SIG-M5 treated with dmso at 0.1 percent for 504 hours (cell line): ENCODE measurements at regions not wholly inside any gene's neighbourhood (a gene's known extent, or its start where the extent isn't known, plus 50 kb on each side); places are given as distances from the start of the nearest gene placed in this dataset.
A peak's percentile ranks its signal among the peaks of the same experiment; 100 is the strongest.

Experiments
- DNase-seq: peaks from one replicate; lab custom pipeline; 2025; ENCODE audit not compliant: unreplicated experiment; lab: John Stamatoyannopoulos, UW

DNA sequence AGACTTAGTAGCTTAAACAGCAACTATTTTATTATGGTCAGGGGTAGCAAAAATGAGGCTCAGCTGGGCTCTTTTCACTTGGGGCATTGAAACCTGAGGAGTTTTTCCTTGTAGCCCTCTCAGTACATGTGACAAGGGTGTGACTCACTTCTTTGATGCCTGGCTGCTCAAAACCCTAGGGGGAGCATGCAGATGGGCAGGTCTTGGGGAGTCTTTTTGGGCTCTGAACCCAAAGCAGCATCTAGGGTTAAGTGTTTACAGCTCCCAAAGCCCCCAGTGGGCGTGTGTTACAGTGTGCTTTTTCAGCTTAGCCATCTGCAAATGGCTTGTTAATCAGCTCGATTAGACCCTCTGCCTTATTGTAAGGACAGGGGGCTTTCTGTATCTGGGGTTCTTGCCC lies 1752.7 kb downstream of the PCDH7 start:
- DNase-seq, result no peak

DNA sequence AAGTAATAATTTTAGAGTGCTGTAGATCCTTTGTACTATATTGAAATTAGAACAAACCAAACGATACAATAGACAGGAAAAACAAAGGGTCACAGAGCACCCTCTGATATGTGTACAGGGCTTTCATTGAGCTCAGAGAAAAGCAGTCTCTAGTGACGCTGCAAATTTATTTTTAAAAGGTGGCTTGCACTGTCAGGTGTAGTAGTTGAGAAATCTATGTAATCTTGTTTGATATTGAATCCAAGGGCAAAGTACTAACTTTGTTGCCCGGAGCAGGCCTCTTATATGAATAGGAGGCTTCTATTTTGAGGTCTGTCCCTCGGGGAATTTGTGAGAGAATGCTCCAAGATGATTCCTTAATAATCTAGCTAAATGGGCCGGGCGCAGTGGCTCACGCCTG lies 1755.5 kb downstream of the PCDH7 start:
- no peak for DNase-seq

DNA sequence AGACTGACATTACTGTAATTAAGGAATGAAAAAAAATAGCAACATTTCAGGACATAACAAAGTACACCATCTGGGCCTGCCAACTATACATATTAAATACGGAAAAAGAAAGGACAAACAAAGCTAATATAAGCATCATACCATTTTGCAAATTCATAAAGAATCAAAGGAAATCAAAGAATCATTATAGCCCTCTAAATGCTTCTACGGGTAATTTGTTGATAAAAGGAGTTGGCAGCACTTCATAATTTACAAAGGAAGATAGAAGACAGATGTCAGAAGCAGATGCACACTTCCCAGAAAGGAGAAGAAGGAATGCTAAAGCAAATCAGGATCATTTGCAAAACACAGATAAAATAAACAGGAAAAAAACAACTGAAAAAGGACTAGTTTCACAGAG lies 1757.3 kb downstream of the PCDH7 start:
- no peak for DNase-seq

DNA sequence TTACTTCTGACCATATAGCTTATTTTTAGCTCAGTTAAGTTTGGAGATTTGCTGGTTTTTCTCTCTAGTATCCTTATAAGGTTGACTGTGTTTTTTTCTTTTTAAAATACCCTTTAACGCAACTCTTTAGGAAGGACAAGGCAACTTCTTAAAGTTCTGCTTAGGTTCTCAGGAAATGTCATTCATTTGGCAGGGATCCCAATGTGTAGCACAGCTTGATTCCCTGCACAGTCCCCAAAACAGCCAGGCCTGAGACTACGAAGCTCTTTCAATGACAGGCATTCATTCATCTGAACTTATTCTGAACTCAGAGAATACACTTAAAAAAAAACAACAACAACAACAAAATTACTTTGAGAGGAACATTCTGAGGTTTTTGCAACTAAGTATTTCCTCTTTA lies 1765.8 kb downstream of the PCDH7 start:
- DNase-seq, result no peak

DNA sequence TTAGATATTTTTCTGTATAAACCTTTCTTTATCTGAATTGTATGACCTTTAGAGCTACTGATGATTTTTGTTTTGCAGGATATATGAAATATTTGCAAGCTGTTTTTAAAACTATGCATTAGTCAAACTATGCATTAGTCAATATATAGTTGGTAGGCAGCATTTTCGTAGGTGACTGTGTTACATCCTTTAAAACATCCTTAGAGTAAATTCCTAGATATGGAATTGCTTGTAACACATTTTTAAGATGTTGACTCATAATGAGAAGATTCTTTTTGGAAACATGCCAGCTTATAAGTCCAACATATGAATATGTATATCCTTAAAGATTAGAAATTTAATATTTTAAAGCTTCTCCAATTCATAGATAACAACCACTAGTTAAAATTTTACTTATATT lies 1768.5 kb downstream of the PCDH7 start:
- no peak for DNase-seq

DNA sequence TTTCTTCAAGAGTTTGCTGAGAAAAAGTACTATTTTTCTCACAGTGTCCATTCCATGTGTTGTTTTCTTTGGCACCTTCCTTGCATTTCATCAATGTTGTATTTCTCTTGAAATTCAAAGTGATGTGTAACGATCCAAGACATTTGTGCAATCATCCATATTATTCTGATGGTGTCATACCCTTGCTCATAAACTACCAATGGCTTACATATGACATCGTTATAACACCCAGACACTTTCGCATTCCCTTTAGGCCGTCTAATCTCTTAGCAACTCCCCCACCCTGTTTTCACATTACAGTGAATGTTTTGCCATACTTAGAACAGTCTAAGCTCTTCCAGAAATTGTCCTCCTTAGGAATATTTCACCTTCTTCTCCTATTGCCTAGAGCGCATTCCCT lies 1779.0 kb downstream of the PCDH7 start:
- no peak for DNase-seq

DNA sequence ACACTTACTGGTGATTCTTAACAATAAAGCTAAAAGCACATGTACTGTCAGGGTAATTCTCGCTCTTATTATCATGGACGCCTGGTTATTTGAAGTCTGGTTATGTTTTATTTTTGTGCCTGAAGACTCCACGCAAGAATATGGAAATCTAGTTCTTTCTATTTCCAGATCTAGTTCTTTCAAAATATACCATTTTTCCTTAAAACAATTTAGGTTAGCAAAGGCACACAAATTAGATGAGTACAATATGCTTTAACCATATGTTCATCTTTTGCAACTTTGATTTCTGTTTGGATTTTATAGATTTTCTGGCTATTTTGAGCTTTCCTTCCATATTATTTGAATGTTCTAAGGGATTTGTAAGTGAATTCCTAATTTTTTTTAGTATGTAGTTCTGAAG lies 1783.1 kb downstream of the PCDH7 start:
- DNase-seq, result no peak

DNA sequence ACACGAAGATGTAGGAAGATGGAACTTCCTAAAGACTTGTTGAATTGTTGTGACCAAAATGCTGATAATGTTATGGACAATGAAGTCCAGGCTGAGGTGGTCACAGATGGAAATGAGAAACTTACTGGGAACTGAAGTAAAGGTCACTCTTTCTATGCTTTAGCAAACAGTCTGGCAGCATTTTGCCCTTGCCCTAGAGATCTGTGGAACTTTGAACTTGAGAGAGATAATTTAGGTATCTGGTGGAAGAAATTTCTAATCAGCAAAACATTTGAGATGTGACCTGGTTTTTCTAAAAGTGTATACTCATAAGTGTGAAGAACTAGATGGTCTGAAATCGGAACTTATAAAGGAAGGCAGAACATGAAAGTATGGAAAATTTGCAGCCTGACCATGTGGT lies 1785.9 kb downstream of the PCDH7 start:
- DNase-seq, result no peak

DNA sequence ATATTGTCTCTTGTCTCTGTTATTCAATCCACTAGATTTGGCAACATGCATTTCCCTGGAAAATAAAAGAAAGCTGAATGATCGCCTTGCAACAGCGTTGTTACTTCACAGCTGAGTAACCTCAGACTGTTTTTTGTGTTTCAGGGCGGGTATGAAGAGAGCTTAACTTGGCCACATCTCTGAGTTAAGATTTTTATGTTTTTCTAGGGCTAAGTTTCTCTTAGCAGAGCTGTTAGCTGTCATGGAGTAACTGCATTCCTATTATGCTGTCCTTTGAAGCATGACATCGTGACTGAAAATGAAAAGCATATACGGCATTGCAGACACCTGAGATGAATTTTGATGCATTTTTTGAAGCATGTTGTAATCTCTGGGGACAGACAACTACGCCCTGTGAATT lies 1798.9 kb downstream of the PCDH7 start:
- DNase-seq, result no peak

DNA sequence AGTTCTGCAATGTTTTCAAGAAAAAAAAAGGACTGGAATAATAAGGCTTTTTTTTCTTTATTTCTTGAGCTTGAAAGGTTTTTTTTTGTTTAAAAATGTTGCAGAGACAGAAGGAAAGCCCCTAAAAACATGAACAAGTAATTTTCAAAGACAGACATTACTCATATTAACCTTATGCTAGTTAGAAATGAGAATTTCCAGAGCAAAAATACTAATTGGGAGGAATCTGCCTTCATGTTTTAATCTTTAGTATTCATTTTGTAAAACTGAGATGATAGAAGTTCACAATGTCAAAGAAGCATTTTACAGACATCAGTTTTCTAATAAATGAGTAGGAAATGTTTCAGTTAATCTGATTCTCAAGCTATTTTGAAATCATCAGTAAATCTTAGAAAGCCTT lies 1805.3 kb downstream of the PCDH7 start:
- DNase-seq, result no peak

DNA sequence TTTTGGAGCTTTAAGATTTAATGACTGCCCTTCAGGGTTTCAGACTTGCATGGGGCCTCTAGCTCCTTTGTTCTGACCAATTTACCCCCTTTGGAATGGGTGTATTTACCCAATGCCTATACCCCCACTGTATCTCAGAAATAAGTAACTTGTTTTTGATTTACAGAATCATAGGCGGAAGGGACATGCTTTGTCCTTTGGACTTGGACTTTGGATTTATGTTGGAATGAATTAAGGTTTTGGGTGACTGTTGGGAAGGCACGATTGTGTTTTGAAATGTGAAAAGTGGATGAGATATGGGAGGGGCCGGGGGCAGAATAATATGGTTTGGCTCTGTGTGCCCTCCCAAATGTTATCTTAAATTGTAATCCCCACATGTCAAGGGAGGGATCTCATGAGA lies 1824.7 kb downstream of the PCDH7 start:
- DNase-seq, result no peak

DNA sequence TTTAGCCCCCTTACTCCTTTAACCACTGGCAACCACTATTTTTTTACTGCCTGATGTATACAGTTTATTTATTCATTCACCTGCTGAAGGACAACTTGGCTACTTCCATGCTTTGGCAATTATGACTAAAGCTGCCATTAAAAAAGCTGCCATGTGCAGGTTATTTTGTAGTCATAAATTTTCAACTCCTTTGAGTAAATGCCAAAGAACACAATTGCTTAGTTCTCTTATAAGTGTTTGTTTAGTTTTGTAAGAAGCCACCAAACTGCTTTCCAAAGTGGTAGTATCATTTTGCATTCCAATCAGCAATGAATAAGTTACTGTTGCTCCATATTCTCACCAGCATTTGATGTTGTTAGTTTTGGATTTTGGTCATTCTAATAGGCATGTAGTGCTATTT lies 1831.8 kb downstream of the PCDH7 start:
- no peak for DNase-seq

DNA sequence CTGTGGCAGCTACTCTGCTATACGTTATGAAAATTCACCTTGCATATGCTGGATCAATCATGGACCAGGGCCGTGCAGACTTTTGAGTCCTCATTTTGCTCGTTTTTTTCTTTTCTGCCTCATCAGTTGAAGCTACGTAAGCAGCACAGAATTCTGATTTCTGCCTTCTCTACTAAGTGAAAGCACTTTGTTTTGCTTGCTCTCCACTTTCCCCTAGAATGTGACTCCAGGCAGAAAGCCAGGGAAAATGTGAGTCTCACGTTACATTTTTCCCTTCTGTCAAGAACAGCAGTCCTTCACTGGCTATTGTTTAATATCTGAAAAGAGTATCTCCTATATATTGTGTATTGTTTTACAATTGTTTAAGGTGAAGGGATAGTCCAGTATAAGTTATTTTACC lies 1840.1 kb downstream of the PCDH7 start:
- no peak for DNase-seq

DNA sequence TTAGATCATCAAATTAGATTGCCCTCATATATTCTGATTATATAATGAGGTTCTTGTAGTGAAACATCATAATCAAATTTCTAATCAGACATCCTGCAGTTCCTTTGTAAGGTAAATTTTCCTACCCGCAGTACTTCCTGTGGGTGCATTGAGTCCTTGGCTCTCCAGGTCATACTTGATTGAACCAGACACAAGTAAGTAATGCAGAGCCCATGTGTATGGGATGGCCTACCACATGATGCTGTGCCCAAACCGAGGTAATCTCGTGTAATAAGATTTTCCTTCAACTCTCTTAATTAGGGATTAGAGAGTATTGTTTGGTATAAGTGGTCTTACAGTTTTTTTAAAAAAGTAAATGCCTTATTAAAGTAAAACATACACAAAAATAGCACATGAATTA lies 1841.8 kb downstream of the PCDH7 start:
- DNase-seq, result no peak

DNA sequence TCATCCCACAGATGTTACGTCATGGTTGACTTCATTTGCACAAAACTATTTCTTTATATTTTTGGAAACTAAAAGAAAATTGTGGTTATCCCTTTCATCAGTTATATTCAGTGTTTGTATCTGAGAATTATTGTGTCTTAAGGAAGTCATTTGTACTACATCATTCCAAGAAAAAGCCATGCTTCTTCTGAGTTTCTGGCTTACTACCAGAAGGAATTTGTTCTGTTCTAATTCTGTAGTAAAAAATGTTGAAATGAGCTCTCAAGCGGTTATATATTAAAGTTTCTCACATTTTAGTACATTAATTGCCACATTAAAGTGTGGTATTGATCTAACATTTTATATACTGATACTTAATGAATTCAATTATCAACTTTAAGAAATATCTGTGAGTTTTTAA lies 1844.5 kb downstream of the PCDH7 start:
- DNase-seq, result no peak

DNA sequence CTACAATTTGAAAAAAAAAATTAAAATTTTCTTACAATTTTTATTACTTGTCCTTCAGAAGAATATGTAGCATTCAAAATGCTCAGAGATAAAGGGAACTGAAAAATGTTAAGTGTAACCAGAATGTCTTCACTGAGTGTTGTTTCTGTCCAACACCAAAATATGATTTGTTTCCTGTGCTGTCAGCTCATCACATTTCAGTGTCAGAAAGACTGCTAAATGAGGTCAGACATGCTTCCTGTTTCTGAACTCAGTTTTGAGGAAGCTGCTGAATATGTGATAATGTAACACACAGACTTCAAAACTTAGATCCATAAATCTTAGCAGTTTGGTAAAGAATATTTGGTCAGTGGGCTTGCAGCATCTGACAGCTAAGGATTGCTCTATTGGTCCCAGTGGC lies 1849.7 kb downstream of the PCDH7 start:
- peak; percentile 88 for DNase-seq

DNA sequence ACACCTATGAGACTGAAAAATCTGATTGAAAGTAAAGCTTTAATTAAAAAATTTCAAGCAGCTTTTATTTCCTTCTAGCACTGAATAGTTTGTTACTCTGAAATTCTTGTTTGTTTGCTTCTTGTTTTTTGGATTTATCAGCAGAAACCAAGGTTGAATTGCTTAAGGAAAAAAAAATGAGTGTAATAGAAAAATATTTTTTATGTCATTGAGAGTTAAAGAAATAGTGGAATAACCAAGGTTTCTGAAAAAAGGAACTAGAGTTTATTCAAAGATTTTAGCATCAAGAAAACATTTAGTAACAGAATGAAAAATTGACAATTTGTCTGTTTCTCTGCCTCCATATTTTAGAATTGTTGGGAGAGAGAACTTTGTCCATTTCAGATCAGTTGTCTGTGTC lies 1852.2 kb downstream of the PCDH7 start:
- DNase-seq, result no peak

DNA sequence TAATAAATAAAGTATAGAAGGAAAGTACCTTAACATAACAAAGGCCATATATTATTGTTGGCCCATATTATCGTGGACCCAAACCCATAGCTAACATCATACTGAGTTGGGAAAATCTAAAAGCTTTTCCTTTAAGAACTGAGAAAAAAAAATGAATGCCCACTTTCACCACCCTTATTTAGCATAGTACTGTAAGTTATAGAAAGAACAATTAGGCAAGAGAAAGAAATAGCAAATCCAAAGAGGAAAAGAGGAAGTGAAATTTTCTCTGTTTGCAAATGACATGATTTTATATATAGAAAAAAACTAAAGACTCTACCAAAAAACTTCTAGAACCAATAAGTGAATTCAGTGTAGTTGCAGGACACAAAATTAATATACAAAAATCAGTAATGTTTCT lies 1854.6 kb downstream of the PCDH7 start:
- peak; percentile 70 for DNase-seq

DNA sequence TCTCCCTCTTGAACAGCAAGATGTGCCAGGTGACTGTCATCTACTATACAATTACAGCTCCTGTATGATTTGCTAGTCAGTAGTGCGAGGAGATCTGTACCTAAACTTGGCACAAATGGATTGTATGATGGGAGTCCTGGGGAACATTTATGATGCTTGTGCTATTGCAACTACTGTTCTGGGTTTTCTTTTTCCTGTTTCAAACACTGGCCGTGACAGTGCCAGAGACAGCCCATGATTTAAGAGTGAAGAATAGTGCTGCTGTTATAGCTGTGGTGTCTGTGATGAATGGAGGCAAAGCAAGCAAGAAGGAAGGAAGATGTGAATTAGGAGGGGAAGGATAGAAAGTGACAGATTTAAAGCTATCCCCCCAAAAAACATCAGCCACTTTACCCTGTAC lies 1868.9 kb downstream of the PCDH7 start:
- no peak for DNase-seq

DNA sequence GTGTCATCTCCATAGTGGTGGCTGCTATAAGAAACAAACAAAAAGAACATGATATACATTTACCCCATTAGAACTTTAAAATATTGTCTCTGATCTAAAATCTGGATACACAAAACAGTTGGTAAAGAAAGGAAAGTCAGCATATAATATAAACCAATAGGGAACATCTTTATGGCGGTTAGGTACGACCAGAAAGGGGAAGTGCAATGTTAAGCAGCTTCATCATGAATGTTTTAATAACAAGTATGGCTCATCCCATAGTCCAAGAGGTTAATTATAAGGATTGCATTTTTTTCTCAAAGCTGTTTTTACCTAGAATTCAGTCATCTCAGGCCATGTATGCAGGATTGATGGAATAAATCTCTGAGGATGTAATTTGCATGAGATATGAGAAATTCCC lies 1869.7 kb downstream of the PCDH7 start:
- no peak for DNase-seq

DNA sequence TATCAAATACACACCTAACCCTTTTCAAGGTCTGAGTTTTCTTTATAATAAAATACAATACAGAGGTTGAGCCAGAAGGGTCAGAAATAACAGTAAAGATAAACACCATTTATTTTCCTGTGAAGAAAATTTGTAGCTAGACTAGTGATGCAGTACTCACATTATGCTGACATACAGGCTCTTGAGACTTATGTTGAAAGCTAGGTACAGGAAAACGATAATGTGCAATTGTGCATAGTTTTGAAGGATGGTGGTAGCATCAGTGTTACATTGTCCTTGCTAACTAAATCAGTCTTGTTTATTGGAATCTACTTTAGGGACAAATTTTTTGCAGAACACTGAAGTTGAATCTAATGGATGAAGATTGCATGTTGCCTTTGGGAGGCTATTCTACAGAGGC lies 1877.2 kb downstream of the PCDH7 start:
- no peak for DNase-seq

DNA sequence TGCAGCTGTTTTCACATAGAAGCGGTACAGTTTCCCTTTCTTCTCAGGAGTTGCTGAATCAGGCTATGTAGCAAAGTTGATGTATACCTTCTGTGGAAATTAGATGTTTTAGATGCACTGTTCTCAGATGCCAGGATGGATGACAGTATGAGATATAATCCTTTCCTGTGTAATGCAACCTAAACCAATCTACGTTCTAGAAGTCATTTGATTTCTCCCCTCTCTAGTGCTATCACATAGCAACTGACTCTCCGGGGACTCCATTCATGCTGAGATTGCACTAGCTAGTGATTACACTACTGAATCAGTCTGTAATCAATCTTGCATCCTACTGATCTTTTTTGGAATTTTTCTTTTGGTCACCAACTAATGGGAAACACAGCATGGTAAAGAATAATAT lies 1881.7 kb downstream of the PCDH7 start:
- no peak for DNase-seq

DNA sequence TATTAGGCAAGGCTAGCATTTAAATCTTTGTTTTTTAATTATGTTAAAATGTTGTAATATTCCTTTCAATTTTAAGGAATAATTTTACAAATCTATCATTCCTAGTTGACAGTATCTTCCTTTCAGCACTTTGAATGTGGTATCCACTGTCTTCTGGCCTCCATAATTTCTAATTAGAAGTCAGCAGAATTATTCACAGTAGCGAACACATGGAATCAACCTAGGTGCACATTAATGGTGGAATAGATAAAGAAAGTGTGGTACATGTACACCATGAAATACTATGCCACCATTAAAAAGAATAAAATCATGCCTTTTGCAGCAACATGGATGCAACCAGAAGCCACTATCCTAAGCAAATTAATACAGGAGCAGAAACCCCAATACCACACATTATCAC lies 1887.8 kb downstream of the PCDH7 start:
- DNase-seq, result no peak

DNA sequence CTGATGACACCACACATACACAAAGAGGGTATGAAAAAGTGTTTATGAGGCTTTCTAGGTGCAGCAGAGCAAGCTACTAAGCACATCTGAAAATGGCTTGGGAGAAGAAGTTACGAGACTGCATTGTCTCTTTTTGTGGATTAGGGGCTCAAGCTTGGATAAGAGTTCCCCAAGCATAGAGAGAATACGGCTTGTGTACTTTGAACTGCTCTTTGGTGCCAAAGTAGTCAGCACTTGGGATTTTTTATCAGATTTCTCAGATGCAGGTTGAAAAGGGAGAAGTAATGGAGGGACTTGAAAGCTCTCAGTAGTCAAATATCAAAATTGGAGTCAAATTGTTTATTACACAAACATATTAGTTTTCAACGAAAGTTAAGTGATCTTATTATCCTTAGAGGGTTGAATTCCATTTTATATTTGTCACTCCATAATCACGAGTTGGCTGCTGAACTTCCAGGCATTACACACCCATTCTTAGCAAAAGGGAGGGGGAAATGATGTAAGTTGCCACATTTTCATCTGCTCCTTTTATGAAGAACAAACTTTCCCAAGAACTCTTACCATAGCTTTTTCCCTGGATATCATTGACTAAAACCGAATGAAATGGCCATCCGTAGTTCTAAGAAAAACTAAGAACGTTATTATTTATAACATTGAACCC lies 1904.9 kb downstream of the PCDH7 start:
- DNase-seq, result no peak
